ENCODE measurements at regions not wholly inside any gene's neighbourhood (a gene's known extent, or its start where the extent isn't known, plus 50 kb on each side); places are given as distances from the start of the nearest gene placed in this dataset.

DNA sequence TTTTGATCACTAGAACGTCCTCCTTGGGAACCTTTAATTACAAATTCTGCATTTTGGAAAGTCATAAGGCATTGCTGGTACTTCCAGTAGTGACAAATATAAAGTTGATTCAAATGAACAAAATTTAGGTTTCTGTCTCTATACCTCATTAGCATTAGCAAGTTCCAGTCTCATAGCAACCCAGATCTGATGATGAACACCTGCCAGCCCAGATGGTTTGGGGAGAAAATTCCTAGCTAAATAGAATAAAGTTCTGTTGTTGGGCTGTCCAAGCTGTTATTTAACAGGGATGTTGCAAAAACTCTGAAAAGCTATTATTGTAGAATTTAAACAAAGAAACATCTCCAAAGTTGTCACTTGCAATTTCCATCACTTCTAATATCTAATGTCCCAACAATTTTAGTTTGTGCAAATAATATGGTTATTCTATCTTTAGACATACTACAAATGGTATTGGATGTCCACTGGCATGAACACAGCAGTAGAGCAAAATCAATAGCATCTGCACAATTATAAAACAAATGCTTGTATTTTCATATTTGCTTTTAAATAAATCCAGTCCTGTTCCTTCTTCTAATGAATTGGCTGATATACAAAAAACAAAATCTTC, 299.4 kb downstream of the SLC16A7 start:
- Histone ChIP-seq H3K4me3 (ENCODE audit: low read depth, low read length) (no peak overlapping the region), H3K27me3 (ENCODE audit: control insufficient read depth, insufficient read depth, low read length) (no peaks in the 10 kb centered on the region)
- TF ChIP-seq, protein P1, sequence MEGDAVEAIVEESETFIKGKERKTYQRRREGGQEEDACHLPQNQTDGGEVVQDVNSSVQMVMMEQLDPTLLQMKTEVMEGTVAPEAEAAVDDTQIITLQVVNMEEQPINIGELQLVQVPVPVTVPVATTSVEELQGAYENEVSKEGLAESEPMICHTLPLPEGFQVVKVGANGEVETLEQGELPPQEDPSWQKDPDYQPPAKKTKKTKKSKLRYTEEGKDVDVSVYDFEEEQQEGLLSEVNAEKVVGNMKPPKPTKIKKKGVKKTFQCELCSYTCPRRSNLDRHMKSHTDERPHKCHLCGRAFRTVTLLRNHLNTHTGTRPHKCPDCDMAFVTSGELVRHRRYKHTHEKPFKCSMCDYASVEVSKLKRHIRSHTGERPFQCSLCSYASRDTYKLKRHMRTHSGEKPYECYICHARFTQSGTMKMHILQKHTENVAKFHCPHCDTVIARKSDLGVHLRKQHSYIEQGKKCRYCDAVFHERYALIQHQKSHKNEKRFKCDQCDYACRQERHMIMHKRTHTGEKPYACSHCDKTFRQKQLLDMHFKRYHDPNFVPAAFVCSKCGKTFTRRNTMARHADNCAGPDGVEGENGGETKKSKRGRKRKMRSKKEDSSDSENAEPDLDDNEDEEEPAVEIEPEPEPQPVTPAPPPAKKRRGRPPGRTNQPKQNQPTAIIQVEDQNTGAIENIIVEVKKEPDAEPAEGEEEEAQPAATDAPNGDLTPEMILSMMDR (IDR thresholded peaks at IDR 0.05; ENCODE audit: insufficient read depth, low read length, poor library complexity, severe bottlenecking): no peak

DNA sequence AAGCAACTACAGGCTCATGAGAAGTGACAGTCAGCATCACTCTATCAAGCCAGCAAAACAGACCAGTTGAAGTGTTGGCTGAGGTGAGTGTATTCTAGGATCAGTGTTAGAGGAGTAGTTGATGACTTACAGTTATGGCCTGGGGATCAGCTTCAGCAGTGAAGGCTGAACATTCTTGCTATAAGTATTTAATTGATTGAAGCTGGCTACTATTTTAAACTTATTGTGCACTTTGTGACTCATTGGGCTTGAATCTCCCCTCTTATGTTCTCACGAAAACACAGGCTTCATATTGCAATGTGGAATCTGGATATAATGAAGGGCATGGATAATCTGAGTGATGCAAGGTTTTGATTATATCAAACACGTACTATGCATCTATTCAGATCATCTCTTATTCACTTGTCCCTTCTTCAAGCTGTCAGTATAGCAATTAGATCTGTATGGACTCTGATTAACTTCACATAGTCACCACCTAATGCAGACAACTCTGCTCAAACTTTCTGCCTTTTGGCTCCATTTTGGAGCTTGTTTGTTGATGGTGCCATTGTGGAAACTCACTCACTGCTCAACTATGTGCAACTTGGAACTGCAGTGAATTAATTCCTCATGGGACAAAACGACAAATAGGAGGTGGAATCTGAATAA, 309.2 kb downstream of the SLC16A7 start:
- H3K36me3 ChIP-seq (ENCODE audit: control insufficient read depth, insufficient read depth, low read length): no peaks in the 10 kb centered on the region
- DNase-seq (ENCODE audit: low read depth): no peak
- no peaks in the 10 kb centered on the region for H3K27me3 ChIP-seq (ENCODE audit: control insufficient read depth, insufficient read depth, low read length)
- TF ChIP-seq, protein P1 (IDR thresholded peaks at IDR 0.05; ENCODE audit: insufficient read depth, low read length, poor library complexity, severe bottlenecking): no peak
- H3K4me3 ChIP-seq (ENCODE audit: low read depth, low read length): no peak overlapping the region

More for the DNA sequence above, 299.4 kb downstream of the SLC16A7 start:
- no peaks in the 10 kb centered on the region for H3K36me3 ChIP-seq (ENCODE audit: control insufficient read depth, insufficient read depth, low read length)
- DNase-seq (ENCODE audit: low read depth): no peak

DNA sequence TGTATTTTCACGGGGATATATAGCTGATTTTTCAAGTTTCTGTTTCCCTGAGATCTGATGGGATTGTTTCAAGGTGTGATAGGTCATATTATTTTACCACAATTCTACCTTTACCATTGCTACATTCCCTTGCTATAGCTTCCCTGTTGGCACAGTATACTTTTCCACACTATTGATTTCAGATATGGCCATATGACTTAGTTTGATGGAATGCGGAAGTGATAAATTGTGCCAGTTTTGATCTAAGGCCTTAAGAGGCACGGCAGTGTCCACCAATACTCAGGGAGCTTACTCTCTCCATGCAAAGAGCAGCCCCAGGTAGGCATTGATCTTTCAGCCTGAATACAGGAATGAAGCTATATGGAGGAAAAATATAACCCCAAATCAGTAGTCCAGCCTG, 315.7 kb downstream of the SLC16A7 start:
- H3K27me3 ChIP-seq (ENCODE audit: control insufficient read depth, insufficient read depth, low read length): no peaks in the 10 kb centered on the region
- DNase-seq (ENCODE audit: low read depth): no peak
- H3K4me3 ChIP-seq (ENCODE audit: low read depth, low read length): no peak overlapping the region
- TF ChIP-seq, protein P1 (IDR thresholded peaks at IDR 0.05; ENCODE audit: insufficient read depth, low read length, poor library complexity, severe bottlenecking): no peak
- H3K36me3 ChIP-seq (ENCODE audit: control insufficient read depth, insufficient read depth, low read length): no peaks in the 10 kb centered on the region

DNA sequence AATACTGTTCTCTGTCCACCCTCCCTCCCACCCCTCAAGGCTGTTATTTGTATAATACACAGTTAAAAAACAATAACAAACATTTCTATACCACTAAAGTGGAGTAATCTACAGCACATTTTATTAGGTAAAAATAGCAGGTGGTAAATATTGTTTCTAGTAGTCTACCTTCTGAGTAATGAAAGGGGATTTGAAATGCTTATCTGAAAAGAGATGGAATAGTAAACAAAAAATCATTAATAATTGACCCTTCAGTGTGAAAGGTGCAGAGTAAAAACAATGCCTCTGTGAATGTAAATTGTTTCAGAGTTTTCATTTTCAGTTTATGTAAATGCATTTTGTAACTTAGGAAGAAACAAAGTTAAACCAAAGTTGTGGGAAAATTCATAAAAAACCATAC, 321.2 kb downstream of the SLC16A7 start:
- Histone ChIP-seq H3K4me3 (ENCODE audit: low read depth, low read length) (no peak overlapping the region), H3K36me3 (ENCODE audit: control insufficient read depth, insufficient read depth, low read length) (no peaks in the 10 kb centered on the region), H3K27me3 (ENCODE audit: control insufficient read depth, insufficient read depth, low read length) (no peaks in the 10 kb centered on the region)
- TF ChIP-seq, protein P1 (IDR thresholded peaks at IDR 0.05; ENCODE audit: insufficient read depth, low read length, poor library complexity, severe bottlenecking): no peak
- no peak for DNase-seq (ENCODE audit: low read depth)

DNA sequence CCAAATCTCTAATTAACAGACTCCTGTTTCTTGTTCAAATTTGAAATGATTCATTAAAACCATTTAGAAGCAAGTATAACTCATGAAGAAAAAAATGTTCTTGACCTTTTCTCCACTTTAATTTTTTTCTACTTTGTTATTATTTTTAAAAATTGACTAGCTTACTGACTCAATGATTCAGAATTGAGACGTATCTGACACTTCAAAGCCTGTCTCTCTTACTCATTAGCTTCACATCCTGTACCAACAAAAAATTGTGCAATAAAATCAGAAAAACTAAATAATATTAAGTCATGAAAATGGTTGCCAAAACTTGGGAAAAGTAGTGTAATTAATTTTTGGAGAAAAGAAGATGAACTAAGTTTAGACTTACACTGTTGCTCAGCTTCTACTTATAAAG, 331.2 kb downstream of the SLC16A7 start:
- DNase-seq (ENCODE audit: low read depth): no peak

More for the DNA sequence above, 331.2 kb downstream of the SLC16A7 start:
- H3K36me3 ChIP-seq (ENCODE audit: control insufficient read depth, insufficient read depth, low read length): no peaks in the 10 kb centered on the region
- H3K4me3 ChIP-seq (ENCODE audit: low read depth, low read length): no peak overlapping the region
- TF ChIP-seq, protein P1 (IDR thresholded peaks at IDR 0.05; ENCODE audit: insufficient read depth, low read length, poor library complexity, severe bottlenecking): no peak
- H3K27me3 ChIP-seq (ENCODE audit: control insufficient read depth, insufficient read depth, low read length): no peaks in the 10 kb centered on the region

All from kidney epithelial cell (primary cell).